Ishikawa (cell line): ENCODE measurements at regions not wholly inside any gene's neighbourhood (a gene's known extent, or its start where the extent isn't known, plus 50 kb on each side); places are given as distances from the start of the nearest gene placed in this dataset.
A peak's percentile ranks its signal among the peaks of the same experiment; 100 is the strongest.

Experiments used
- CEBPB ChIP-seq: IDR thresholded peaks from 2 replicates; pipeline ENCODE4 v1.6.1; 2012
- CREB1 ChIP-seq: IDR thresholded peaks from 2 replicates; pipeline ENCODE4 v1.6.1; 2012; ENCODE audit warnings: low read depth
- EGR1 ChIP-seq: IDR thresholded peaks from 2 replicates; pipeline ENCODE4 v1.6.1; 2012
- EP300 ChIP-seq: IDR thresholded peaks from 2 replicates; pipeline ENCODE4 v1.6.1; 2012; ENCODE audit warnings: borderline replicate concordance
- FOXM1 ChIP-seq: IDR thresholded peaks from 2 replicates; pipeline ENCODE4 v1.6.1; 2012; ENCODE audit warnings: low read depth, borderline replicate concordance
- NFIC ChIP-seq: IDR thresholded peaks from 2 replicates; pipeline ENCODE4 v1.6.1; 2012
- RAD21 ChIP-seq: IDR thresholded peaks from 2 replicates; pipeline ENCODE4 v1.6.1; 2012; ENCODE audit warnings: low read depth
- REST ChIP-seq: IDR thresholded peaks from 2 replicates; pipeline ENCODE4 v1.6.1; 2012; ENCODE audit warnings: low read depth, mild to moderate bottlenecking
- TAF1 ChIP-seq: IDR thresholded peaks from 2 replicates; pipeline ENCODE4 v1.6.1; 2012; ENCODE audit warnings: low read depth, mild to moderate bottlenecking
- TCF12 ChIP-seq: IDR thresholded peaks from 2 replicates; pipeline ENCODE4 v1.6.1; 2012; ENCODE audit warnings: low read depth
- TEAD4 ChIP-seq: IDR thresholded peaks from 2 replicates; pipeline ENCODE4 v1.6.1; 2012
- YY1 ChIP-seq: IDR thresholded peaks from 2 replicates; pipeline ENCODE4 v1.6.1; 2012; ENCODE audit warnings: low read depth
- ZBTB7A ChIP-seq: IDR thresholded peaks from 2 replicates; pipeline ENCODE4 v1.6.1; 2012; ENCODE audit warnings: low read depth
- TF ChIP-seq, protein P1 (sequence below): IDR thresholded peaks from 2 replicates; pipeline ENCODE4 v1.6.1; 2012
- TF ChIP-seq, protein P2 (sequence below): IDR thresholded peaks from 2 replicates; pipeline ENCODE4 v1.6.1; 2012

DNA sequence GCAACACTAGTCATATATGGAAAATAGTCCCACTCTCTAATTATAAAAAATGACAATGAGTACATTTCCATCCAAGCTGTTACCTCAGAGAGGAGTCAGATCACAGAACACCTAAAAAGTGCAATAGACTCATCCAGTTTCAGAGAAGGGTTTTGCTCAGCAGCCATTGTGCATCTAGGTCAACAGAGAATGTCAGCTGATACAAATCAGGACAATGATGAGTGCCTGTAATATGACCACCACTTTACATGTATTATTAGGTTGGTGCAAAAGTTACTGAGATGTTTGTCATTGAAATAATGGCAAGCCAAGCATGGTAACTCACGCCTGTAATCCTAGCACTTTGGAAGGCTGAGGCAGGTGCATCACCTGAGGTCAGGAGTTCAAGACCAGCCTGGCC is 164.1 kb upstream of the TTC29 start:
- no peak for TF ChIP-seq CEBPB
- TF ChIP-seq ZBTB7A = no peak
- no peak for TF ChIP-seq EP300
- no peak for TF ChIP-seq TCF12
- no peak for TF ChIP-seq YY1
- TF ChIP-seq, protein P1, sequence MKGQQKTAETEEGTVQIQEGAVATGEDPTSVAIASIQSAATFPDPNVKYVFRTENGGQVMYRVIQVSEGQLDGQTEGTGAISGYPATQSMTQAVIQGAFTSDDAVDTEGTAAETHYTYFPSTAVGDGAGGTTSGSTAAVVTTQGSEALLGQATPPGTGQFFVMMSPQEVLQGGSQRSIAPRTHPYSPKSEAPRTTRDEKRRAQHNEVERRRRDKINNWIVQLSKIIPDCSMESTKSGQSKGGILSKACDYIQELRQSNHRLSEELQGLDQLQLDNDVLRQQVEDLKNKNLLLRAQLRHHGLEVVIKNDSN = no peak
- TF ChIP-seq NFIC = no peak
- TF ChIP-seq TEAD4 = no peak
- TF ChIP-seq TAF1 = no peak

- TF ChIP-seq REST (no peak), RAD21 (peak; percentile 33; the same call in 1 of the 2 replicates)
Observed at GRCh38 chr4:147110473-147111367, 165.1 kb upstream of the TTC29 start.

DNA sequence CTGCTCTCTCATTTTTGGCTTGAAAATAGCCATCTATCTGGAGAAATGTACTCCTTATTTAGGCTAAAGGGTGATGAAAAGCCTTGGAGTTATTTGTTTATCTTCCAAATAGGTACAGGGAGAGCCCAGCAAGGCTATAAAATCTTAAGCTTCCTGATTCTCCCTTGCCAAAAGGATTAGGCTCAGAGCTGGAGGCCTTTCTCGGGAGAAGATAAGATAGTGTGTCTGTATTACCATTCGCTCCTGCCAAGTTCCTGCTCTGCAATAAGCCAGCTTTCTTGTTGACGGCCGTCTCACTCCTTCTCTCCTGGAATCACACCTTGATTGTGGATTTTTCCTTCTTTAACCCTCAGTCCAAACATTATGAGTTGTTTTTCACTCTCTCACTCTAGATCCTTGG is 171.8 kb upstream of the TTC29 start:
- TF ChIP-seq, protein P2, sequence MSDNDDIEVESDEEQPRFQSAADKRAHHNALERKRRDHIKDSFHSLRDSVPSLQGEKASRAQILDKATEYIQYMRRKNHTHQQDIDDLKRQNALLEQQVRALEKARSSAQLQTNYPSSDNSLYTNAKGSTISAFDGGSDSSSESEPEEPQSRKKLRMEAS = no peak
- no peak for TF ChIP-seq TCF12
- TF ChIP-seq CEBPB = no peak
- TF ChIP-seq EGR1 = no peak
- TF ChIP-seq ZBTB7A = no peak
- TF ChIP-seq CREB1 = no peak
- no peak for TF ChIP-seq NFIC
- no peak for TF ChIP-seq YY1
- TF ChIP-seq TAF1 = no peak
- TF ChIP-seq TEAD4 = no peak
- no peak for TF ChIP-seq RAD21
- TF ChIP-seq FOXM1 = no peak

GRCh38 chr4:147118528-147118927 is 172.9 kb upstream of the TTC29 start:
- TF ChIP-seq, protein P2 = no peak
- no peak for TF ChIP-seq CREB1
- TF ChIP-seq TEAD4 = no peak
- no peak for TF ChIP-seq RAD21
- TF ChIP-seq, protein P1 = no peak
- TF ChIP-seq TAF1 = no peak
- no peak for TF ChIP-seq ZBTB7A
- TF ChIP-seq TCF12 = no peak
- no peak for TF ChIP-seq EP300

- TF ChIP-seq RAD21 (no peak), FOXM1 (no peak)
Observed at GRCh38 chr4:147122685-147123084, 177.0 kb upstream of the TTC29 start.

GRCh38 chr4:147123146-147123545 is 177.5 kb upstream of the TTC29 start:
- TF ChIP-seq YY1 = no peak
- TF ChIP-seq CREB1 = no peak
- no peak for TF ChIP-seq EGR1
- no peak for TF ChIP-seq RAD21
- no peak for TF ChIP-seq TAF1
- no peak for TF ChIP-seq TEAD4
- no peak for TF ChIP-seq NFIC
- no peak for TF ChIP-seq EP300
- TF ChIP-seq REST = no peak
- no peak for TF ChIP-seq TCF12
- TF ChIP-seq CEBPB = no peak
- no peak for TF ChIP-seq FOXM1
- TF ChIP-seq, protein P2 = no peak
- no peak for TF ChIP-seq ZBTB7A
- TF ChIP-seq, protein P1 = no peak
